ENCODE measurements at regions not wholly inside any gene's neighbourhood (a gene's known extent, or its start where the extent isn't known, plus 50 kb on each side); places are given as distances from the start of the nearest gene placed in this dataset.

- ChIA-PET CTCF (no interaction called here), POLR2A (no interaction called here)
- Histone ChIP-seq H3K27me3 (ENCODE audit: control insufficient read depth, insufficient read depth, low read length) (peaks cover 3% of the 10 kb centered on the region), H3K4me3 (ENCODE audit: low read depth, low read length) (no peak overlapping the region), H3K36me3 (ENCODE audit: control insufficient read depth, insufficient read depth, low read length) (no peaks in the 10 kb centered on the region)
- no peak for DNase-seq (ENCODE audit: low read depth)
- TF ChIP-seq CTCF (IDR thresholded peaks at IDR 0.05; ENCODE audit: insufficient read depth, low read depth, low read length) = no peak
Observed at GRCh38 chr9:78548670-78549069, 251.7 kb downstream of the PSAT1 start.

- TF ChIP-seq CTCF (IDR thresholded peaks at IDR 0.05; ENCODE audit: insufficient read depth, low read depth, low read length) = no peak
- peaks cover 3% of the 10 kb centered on the region for H3K27me3 ChIP-seq (ENCODE audit: control insufficient read depth, insufficient read depth, low read length)
- POLR2A ChIA-PET = no interaction called here
- H3K4me3 ChIP-seq (ENCODE audit: low read depth, low read length) = no peak overlapping the region
- no peaks in the 10 kb centered on the region for H3K36me3 ChIP-seq (ENCODE audit: control insufficient read depth, insufficient read depth, low read length)
- DNase-seq (ENCODE audit: low read depth) = no peak
- CTCF ChIA-PET = interaction anchor here (0.6 kb wide), 1 partner anchor 186 kb away, joined by 3 read pairs; no protein-coding TSS in a partner anchor
Observed at GRCh38 chr9:78549711-78550110, 252.8 kb downstream of the PSAT1 start.

GRCh38 chr9:78552802-78553201 lies 255.9 kb downstream of the PSAT1 start:
- POLR2A ChIA-PET = no interaction called here
- DNase-seq (ENCODE audit: low read depth) = no peak
- CTCF ChIA-PET = interaction anchor here (0.7 kb wide), 1 partner anchor 10 kb away, joined by 3 read pairs; no protein-coding TSS in a partner anchor
- TF ChIP-seq CTCF (IDR thresholded peaks at IDR 0.05; ENCODE audit: insufficient read depth, low read depth, low read length) = no peak
- no peak overlapping the region for H3K4me3 ChIP-seq (ENCODE audit: low read depth, low read length)
- peaks cover 2% of the 10 kb centered on the region; the same call in 1 of the 2 replicates for H3K27me3 ChIP-seq (ENCODE audit: control insufficient read depth, insufficient read depth, low read length)
- H3K36me3 ChIP-seq (ENCODE audit: control insufficient read depth, insufficient read depth, low read length) = no peaks in the 10 kb centered on the region

- no peak for DNase-seq (ENCODE audit: low read depth)
- no peak overlapping the region for H3K4me3 ChIP-seq (ENCODE audit: low read depth, low read length)
- ChIA-PET POLR2A (no interaction called here), CTCF (interaction anchor here (0.9 to 1.5 kb wide), 2 partner anchors 24 to 31 kb away, joined by 3 read pairs; no protein-coding TSS in a partner anchor)
- TF ChIP-seq CTCF (IDR thresholded peaks at IDR 0.05; ENCODE audit: insufficient read depth, low read depth, low read length) = no peak
- no peaks in the 10 kb centered on the region for H3K36me3 ChIP-seq (ENCODE audit: control insufficient read depth, insufficient read depth, low read length)
- H3K27me3 ChIP-seq (ENCODE audit: control insufficient read depth, insufficient read depth, low read length) = no peaks in the 10 kb centered on the region
Observed at GRCh38 chr9:78557540-78557939, 260.6 kb downstream of the PSAT1 start.

- no peak for TF ChIP-seq CTCF (IDR thresholded peaks at IDR 0.05; ENCODE audit: insufficient read depth, low read depth, low read length)
- Histone ChIP-seq H3K4me3 (ENCODE audit: low read depth, low read length) (no peak overlapping the region), H3K36me3 (ENCODE audit: control insufficient read depth, insufficient read depth, low read length) (no peaks in the 10 kb centered on the region), H3K27me3 (ENCODE audit: control insufficient read depth, insufficient read depth, low read length) (no peaks in the 10 kb centered on the region)
- CTCF ChIA-PET = no interaction called here
- no peak for DNase-seq (ENCODE audit: low read depth)
- POLR2A ChIA-PET = no interaction called here
Observed at GRCh38 chr9:78559449-78559885, 262.5 kb downstream of the PSAT1 start.

Data from BJ (cell line).